NCI-H446 treated with DMSO at 0.1 percent for 48 hours (cell line): ENCODE measurements at regions not wholly inside any gene's neighbourhood (a gene's known extent, or its start where the extent isn't known, plus 50 kb on each side); places are given as distances from the start of the nearest gene placed in this dataset.
"Not testable (repeated sequence)": the region's sequence is repeated elsewhere in the genome, so short reads cannot be mapped to it uniquely, and the experiment has no call there.

Experiments
- DNase-seq: peaks from one replicate; lab custom pipeline; 2025; lab: John Stamatoyannopoulos, UW

DNA sequence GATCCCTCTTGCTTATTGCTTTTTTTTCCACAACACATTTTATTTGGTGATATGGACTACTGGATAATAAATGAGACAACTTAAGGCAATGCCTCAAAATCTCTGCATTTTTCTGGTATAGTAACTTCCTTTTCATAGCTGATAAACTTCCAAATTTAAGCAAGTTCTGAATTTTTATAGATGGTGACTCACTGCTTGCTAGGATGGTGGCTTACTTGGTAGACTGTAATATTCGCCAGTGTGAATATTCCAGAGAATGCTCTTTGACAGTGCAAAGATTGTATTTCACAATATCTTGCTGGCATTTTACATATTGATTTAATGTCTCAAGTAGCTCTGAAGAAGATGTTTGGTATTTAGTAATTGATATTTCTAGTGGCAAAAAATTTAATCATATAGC, 472.4 kb downstream of the TFEC start:
- DNase-seq, result no peak

DNA sequence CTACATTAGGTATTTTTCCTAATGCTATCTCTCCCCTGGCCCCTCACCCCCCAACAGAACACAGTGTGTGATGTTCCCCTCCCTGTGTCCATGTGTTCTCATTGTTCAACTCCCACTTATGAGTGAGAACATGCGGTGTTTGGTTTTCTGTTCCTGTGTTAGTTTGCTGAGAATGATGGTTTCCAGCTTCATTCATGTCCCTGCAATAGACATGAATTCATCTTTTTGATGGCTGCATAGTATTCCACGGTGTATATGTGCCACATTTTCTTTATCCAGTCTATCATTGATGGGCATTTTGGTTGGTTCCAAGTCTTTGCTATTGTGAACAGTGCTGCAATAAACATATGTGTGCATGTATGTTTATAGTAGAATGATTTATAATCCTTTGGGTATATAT, 473.3 kb downstream of the TFEC start:
- not testable (repeated sequence) for DNase-seq

DNA sequence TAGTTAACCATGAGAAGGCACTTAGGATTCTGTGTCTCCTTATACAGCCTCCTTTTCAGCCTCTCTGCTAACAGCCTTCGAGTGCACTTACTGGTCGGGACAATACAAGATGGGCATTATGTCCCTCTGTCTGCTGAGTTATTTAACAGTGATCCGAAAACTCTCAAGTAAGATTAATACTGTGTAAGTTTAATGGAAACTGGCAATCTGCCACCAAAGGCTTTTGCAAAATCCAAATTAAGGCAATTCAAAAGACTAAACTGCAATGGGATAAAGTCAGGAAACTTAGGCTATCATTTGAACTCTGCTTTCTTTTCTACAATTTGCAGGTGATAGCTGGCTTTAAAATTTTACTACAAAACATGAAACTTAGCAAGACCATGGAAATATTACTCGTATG, 477.8 kb downstream of the TFEC start:
- no peak for DNase-seq

- DNase-seq, result no peak
Measured at GRCh38 chr7:115549910-115550309, 480.7 kb downstream of the TFEC start.

DNA sequence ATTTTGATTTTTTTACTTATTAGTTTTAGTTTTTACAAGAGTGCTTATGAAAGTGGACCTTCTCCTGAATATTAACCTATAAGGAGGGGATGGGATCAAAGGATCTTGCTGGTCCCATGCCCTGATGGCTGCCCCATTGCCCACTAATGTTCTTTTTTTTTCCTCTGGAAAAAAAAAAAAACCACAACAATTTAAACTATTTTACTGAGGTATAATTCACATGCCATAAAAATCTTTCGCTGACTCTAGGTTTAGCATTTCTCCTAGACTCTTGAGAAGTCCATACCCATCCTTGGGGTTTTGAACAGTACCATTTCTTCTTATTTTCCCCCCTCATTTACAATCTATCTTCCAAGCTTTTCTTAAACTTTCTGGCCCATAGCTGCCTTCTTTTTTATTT, 481.8 kb downstream of the TFEC start:
- DNase-seq, result no peak

- no peak for DNase-seq
Measured at GRCh38 chr7:115546790-115547189, 483.8 kb downstream of the TFEC start.

- no peak for DNase-seq
Measured at GRCh38 chr7:115533785-115534184, 496.8 kb downstream of the TFEC start.

GRCh38 chr7:115526278-115526677, 504.3 kb downstream of the TFEC start:
- no peak for DNase-seq

DNA sequence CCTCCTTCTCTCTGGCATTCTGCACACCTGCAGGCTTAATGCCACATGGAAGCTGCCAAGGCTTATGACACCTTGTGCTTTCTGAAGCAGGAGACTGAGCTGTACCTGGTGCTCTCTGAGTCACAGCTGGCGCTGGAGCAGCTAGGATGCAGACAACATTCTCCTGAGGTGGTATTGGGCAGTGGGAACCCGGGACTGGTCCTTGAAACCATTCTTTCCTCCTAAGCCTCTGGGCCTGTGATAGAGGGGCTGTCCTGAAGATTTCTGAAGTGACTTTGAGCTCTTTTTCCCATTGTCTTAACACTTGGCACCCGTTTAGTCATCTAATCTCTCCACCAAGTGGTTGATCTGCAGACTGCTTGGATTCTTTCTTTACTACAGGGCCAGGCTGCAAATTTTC, 508.4 kb downstream of the TFEC start:
- DNase-seq, result no peak

DNA sequence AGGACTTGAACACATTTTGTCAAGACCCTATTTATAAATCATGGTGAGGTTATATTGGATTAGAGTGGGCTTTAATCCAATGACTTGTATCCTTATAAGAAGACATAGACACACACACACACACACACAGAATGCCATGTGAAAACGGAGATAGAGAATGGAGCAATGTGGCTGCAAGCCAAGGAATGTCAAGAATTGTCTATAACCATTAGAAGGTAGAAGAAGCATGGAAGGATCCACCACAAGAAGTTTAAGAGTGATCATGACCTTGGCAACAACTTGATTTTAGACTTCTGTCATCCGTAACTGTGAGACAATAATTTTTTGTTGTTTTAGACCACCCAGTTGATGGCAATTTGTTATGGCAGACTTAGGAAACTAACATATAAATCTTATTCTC, 514.2 kb downstream of the TFEC start:
- no peak for DNase-seq

- DNase-seq, result no peak
Measured at GRCh38 chr7:115511330-115511729, 519.2 kb downstream of the TFEC start.

DNA sequence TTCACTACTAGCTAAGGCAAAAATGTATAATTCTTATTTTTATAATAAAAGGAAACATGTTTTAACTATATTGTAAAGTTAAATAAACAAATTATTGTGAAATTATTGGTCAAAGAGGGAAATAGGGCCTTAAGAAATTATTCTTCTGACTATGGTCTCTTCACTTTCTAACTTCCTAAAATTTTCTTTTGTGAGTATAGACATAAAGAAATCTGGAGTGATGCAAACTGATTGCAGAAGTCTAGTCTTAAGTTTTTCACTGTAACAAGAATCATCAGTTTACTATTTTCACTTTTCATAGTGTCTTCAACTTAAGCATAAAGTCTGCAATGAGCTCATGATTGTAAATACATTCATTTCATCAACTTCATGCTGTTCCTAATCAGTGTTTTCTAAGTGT, 525.4 kb downstream of the TFEC start:
- no peak for DNase-seq

DNA sequence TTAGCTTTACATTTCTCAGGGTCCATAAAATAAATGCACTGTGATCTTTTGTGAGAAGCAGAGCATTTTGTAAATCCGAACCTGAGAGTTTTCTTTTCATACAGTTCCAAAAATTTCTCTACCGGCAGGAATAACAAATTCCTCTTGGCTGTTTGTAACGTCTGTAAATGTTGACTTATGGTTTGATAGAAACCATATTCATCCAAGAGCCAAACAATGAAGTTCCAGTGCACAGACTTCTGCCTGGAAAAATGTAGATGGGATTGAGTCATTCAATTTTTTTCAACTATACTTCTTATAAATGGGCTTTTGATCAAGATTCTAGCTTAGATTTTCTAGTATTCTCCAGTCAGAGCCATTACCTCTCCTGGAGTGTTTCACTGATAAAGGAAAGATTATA, 530.6 kb downstream of the TFEC start:
- DNase-seq, result no peak

DNA sequence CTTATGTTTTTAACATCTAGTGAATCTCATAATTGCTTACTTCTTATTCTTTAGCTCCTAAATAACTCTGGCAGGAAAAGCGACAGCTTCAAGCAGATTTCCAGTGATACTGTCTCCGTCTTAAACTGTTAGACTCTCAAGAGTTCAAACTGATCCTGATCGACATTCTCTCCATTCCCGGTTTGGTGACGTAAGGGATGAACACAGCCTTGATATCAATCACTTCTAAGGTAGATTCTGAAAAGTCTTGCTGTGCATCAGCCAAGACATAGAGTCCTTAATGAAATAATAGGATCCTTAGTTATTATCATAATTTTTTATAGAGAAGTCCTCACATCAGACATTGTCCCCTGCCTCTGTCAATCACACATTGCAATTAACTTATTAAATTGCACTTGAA, 534.6 kb downstream of the TFEC start:
- no peak for DNase-seq

DNA sequence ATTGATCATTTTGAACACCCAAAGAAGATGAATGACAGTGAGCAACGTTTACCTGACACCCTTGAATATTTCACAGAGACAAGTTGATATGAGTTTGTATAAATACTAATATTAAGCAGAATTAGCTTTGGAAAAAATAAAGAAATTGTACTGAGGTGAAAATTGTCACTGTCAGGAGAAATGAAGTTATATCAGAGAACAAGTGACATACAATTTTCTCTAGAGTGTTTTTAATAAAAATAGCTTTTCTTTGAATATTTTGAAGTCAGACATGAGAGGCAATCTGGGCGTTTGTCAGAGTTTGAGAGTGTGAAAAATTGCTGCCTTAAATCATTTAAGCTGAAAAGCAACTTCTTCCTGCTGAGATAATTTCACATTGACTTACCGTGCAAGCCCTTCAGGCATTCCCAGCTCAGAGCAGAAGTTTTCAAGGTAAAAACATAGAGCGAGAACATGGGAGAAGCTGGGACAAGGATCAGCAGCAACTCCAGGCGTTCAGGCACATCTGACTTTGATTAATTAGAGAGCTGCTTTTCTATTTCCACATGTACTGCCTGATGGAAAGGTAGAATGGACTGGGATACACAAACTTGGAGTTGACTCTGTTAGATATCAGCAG, 535.9 kb downstream of the TFEC start:
- no peak for DNase-seq

GRCh38 chr7:115493381-115493780, 537.2 kb downstream of the TFEC start:
- DNase-seq, result no peak

DNA sequence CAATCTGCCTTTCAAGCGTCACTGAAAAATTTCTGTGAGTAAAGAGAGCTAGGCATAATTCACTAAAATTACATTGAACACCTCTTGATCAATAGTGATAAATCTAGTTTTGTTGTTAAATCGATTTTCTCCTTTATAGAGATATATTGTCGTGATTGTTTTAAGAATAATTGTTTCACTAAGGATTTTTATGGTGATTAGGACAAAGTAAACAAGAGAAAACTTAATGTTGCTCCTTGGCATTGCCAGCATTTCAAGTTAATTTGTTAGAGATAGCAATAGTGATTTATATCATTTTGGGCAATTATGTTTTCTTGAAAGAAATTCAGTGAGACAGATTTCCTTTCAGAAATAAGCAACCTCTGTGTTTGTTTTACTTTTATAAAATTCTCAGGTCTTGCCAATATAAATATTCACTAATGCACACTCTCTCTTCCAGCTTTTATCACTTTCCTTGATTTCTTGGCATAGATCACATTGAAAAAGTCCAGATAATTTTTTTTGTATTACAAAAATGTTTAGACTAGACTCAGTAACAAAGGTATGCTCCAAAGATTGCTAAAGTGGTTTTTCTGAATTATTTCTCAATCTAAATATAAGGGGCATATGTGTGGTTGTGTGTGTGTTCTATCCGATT, 538.7 kb downstream of the TFEC start:
- no peak for DNase-seq

- DNase-seq, result no peak
Measured at GRCh38 chr7:115479448-115479847, 551.1 kb downstream of the TFEC start.

GRCh38 chr7:115478426-115478825, 552.1 kb downstream of the TFEC start:
- DNase-seq, result no peak

DNA sequence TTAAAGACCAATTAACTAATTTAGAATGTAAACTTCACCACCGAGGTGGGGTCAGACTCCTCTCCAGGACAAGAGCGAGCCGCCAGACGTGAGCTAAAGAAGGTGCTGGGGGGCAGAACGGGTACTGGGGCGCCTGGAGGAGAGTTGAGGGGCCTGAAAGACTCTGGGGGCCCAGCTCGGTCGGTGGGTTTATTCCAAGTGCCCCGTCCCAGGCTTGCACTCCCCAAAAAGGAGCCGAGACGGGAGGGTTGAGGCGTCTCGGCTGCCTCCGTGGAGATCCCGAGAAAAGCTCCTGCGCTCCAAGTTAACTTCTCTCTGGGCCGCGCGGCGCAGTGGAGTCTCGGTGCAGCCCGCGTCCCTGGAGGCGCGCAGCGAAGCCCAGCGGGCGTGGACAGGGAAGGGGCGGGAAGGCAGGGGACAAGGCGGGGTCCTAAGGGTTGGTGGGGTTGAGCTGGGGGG, 553.3 kb downstream of the TFEC start:
- DNase-seq, result no peak

DNA sequence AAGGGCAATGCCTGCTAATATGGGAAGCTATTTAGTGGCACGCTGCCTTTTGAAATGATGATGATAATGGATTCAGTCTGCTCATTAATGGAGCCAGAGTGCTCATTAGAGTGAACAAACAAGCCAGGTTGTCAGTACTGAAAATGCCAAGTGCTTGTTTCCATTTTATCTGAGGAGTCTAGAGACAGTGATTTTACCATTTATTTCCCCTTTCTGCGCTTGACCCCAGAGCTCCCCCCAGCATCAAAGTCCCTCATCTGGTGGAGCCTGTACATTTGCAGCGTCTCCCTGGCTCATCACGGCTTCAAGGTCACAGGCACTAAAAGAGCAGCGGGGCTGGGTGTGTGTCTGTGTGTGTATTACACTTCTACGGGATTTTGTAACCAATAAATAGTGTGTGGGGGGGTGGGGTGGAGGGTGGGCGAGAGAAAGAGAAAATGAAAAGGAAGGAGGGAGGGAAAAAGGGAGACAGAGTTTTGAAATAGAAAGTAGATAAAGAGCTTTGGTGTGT, 553.8 kb downstream of the TFEC start:
- DNase-seq, result no peak

DNA sequence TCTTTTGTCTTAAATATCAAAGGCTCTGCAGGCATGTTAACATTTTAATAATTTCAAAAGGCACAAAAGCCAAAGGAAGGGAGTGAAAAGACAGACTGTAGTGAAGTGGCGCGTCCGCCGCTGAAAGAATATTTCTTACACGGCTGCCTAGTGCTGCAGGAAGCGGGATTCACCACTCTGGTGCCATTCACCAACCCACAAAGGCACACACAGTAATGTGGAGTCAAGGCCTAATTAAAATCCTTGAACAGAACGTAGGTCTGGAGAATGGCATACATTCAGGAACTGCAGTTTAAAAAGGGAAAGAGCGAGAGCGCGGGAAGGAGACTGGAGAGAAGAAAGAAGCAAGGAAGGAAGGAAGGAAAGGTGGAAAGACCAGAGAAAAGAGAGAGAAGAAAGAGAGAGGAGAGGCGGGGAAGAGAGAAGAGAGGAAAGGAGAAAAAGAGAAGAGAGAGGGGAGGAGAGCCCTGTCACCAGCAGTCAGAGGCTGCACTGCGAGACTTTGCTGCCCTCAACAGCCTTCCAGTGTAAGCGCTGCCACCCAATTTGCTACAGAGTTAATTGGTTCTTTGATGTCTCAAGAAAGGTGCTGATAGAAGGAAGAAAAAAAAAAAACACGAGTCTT, 554.0 kb downstream of the MDFIC start:
- no peak for DNase-seq

GRCh38 chr7:115475206-115475605, 553.3 kb downstream of the MDFIC start:
- DNase-seq, result no peak
